ENCODE measurements at regions not wholly inside any gene's neighbourhood (a gene's known extent, or its start where the extent isn't known, plus 50 kb on each side); places are given as distances from the start of the nearest gene placed in this dataset.

DNA sequence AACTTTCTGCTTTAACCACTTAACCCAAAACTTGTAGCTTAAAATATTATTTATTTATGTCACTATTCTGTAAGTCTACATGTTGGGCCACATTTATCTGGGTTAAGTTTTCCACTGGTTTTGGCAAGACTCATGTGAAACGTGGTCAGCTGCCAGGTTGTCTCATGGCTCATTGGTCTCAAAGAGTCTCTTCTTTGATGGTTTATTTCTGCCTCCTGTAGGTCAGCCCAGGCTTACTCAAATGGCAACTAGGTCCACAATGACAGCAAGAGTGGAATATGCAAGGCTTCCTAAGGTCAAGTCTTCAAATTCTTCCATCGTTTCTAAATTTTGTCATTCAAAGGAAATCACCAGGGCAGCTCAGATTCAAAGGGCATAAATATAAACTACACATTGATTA, 828.7 kb downstream of the PCDH7 start:
- TF ChIP-seq EP300 (IDR thresholded peaks at IDR 0.05), result no peak
- TF ChIP-seq, protein P1, sequence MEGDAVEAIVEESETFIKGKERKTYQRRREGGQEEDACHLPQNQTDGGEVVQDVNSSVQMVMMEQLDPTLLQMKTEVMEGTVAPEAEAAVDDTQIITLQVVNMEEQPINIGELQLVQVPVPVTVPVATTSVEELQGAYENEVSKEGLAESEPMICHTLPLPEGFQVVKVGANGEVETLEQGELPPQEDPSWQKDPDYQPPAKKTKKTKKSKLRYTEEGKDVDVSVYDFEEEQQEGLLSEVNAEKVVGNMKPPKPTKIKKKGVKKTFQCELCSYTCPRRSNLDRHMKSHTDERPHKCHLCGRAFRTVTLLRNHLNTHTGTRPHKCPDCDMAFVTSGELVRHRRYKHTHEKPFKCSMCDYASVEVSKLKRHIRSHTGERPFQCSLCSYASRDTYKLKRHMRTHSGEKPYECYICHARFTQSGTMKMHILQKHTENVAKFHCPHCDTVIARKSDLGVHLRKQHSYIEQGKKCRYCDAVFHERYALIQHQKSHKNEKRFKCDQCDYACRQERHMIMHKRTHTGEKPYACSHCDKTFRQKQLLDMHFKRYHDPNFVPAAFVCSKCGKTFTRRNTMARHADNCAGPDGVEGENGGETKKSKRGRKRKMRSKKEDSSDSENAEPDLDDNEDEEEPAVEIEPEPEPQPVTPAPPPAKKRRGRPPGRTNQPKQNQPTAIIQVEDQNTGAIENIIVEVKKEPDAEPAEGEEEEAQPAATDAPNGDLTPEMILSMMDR (IDR thresholded peaks at IDR 0.05), result no peak
- Histone ChIP-seq H3K4me3 (no peak overlapping the region), H3K9me3 (no peaks in the 10 kb centered on the region), H3K4me1 (no peaks in the 10 kb centered on the region), H3K36me3 (no peaks in the 10 kb centered on the region), H3K27me3 (no peaks in the 10 kb centered on the region), H3K27ac (no peak overlapping the region)
- no peak for DNase-seq (ENCODE audit: low spot score in 2 of 2)
- WGBS, 2 donors, result 15 to 47% methylated on average over 2 of the region's 2 CpGs

DNA sequence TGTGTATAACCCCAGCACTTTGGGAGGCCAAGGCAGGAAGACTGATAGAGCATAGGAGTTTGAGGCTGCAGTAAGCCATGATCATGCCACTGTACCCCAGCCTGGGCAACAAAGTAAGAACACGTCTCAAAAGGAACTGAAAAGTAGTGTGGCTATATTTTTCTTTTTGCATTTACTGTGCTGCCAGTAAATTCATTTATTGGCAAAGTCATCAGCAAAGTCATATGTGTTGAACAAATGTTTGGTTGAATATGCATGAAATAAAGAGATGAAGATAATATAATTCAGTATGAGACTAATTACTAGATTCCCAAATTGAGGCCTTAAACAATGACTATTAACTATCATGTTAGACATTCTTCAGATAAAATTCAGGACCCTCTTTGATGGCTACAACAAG, 829.1 kb downstream of the PCDH7 start:
- Histone ChIP-seq H3K36me3 (no peaks in the 10 kb centered on the region), H3K4me1 (no peaks in the 10 kb centered on the region), H3K27ac (no peak overlapping the region), H3K4me3 (no peak overlapping the region), H3K9me3 (no peaks in the 10 kb centered on the region), H3K27me3 (no peaks in the 10 kb centered on the region)
- no peak for DNase-seq (ENCODE audit: low spot score in 2 of 2)
- 97 to 100% methylated on average over 1 of the region's 1 CpG for WGBS, 2 donors
- TF ChIP-seq POLR2A (IDR thresholded peaks at IDR 0.05), result no peak
- no peak for TF ChIP-seq EP300 (IDR thresholded peaks at IDR 0.05)

DNA sequence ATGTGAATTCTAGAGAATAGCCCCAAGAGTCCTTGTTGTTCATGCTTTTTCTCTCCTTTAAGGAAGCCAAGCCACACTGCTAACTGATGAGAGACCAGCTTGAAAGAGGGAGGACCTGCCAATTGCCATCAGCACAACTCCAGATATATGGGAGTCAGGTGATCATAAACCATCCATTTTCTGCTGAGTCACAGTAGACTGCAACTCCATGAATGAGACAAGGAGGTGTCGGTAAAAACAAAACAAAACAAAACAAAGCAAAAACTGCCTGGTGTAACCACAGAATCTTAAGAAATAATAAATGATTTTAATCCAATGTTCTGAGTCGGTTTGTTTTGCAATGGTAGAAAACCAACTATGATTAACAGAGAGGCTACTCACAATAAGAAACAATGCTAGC, 837.3 kb downstream of the PCDH7 start:
- H3K4me1 ChIP-seq, result no peaks in the 10 kb centered on the region
- no peaks in the 10 kb centered on the region for H3K9me3 ChIP-seq
- WGBS, 2 donors, result 75 to 84% methylated on average over 2 of the region's 2 CpGs
- no peaks in the 10 kb centered on the region for H3K36me3 ChIP-seq
- TF ChIP-seq EP300 (IDR thresholded peaks at IDR 0.05) (no peak), POLR2A (IDR thresholded peaks at IDR 0.05) (no peak)
- TF ChIP-seq, protein P1 (IDR thresholded peaks at IDR 0.05), result no peak
- no peak for DNase-seq (ENCODE audit: low spot score in 2 of 2)
- no peak overlapping the region for H3K4me3 ChIP-seq
- no peaks in the 10 kb centered on the region for H3K27me3 ChIP-seq
- no peak overlapping the region for H3K27ac ChIP-seq

DNA sequence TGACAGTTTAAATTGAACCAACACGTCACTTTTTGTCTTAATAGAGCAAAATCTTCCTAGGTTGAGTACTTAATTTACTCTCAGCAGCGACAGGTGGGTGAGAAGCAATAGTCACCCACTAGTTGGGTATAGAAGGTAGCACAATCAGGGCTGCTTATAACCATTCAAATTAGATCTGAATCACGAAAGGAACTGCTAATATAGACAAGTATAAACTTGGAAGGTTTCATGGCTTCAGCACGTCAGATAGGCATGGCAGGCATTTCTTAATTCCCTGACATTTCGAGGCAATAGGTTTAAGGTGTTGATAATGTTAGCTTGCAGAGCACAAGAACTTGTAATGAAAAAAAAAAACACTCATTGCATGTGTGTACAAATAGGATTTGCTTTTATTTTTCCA, 853.4 kb downstream of the PCDH7 start:
- Histone ChIP-seq H3K4me1 (no peaks in the 10 kb centered on the region), H3K4me3 (no peak overlapping the region), H3K36me3 (no peaks in the 10 kb centered on the region), H3K27ac (no peak overlapping the region), H3K9me3 (no peaks in the 10 kb centered on the region), H3K27me3 (no peaks in the 10 kb centered on the region)
- no peak for DNase-seq (ENCODE audit: low spot score in 2 of 2)
- 81 to 83% methylated on average over 5 of the region's 5 CpGs for WGBS, 2 donors
- TF ChIP-seq EP300 (IDR thresholded peaks at IDR 0.05) (no peak), POLR2A (IDR thresholded peaks at IDR 0.05) (no peak)
- TF ChIP-seq, protein P1 (IDR thresholded peaks at IDR 0.05), result no peak

DNA sequence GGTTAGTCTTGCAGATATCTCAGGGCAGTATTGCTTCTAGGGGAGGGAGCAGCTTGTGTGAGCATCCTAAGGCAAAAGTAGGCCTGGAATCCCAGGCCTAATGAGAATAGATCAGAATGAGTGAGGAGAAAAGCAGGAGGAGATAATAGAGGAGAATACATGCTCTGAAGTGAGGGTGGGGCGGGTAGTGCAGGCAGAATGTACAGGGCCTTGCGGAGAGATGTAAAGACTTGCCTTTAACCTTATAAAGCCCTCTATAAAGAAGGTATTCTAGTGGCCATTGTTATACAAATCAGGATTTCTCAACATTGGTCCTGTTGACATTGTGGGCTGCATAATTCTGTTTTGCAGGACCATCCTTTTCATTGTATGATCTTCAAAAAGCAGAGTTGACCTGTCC, 855.3 kb downstream of the PCDH7 start:
- no peaks in the 10 kb centered on the region for H3K4me1 ChIP-seq
- TF ChIP-seq POLR2A (IDR thresholded peaks at IDR 0.05) (no peak), EP300 (IDR thresholded peaks at IDR 0.05) (no peak)
- TF ChIP-seq, protein P1 (IDR thresholded peaks at IDR 0.05), result no peak
- 90 to 94% methylated on average over 2 of the region's 2 CpGs for WGBS, 2 donors
- no peaks in the 10 kb centered on the region for H3K36me3 ChIP-seq
- no peaks in the 10 kb centered on the region for H3K9me3 ChIP-seq
- H3K27ac ChIP-seq, result no peak overlapping the region
- no peak for DNase-seq (ENCODE audit: low spot score in 2 of 2)
- H3K27me3 ChIP-seq, result no peaks in the 10 kb centered on the region
- H3K4me3 ChIP-seq, result no peak overlapping the region

DNA sequence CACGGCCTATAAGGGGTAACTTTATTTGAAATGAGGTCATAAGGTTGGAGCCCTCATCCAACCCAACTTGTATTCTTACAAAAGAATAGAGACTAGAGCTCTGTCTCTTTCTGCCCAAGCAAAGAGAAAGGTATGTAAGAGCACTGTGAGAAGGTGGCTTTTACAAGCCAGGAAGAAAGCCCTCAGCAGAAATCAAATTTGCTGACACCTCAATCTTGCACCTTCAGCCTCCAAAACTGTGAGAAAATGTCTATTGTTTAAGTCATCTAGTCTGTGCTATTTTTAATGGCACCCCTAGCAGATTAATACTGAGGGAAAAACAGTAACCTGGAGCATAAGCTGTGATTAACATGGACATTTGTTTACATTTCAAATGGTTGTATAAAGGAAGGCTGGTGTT, 860.7 kb downstream of the PCDH7 start:
- no peak overlapping the region for H3K27ac ChIP-seq
- H3K27me3 ChIP-seq, result no peaks in the 10 kb centered on the region
- H3K9me3 ChIP-seq, result no peaks in the 10 kb centered on the region
- DNase-seq (ENCODE audit: low spot score in 2 of 2), result no peak
- TF ChIP-seq EP300 (IDR thresholded peaks at IDR 0.05) (no peak), POLR2A (IDR thresholded peaks at IDR 0.05) (no peak)
- TF ChIP-seq, protein P1 (IDR thresholded peaks at IDR 0.05), result no peak
- WGBS, 2 donors, result 82 to 88% methylated on average over 1 of the region's 1 CpG
- no peaks in the 10 kb centered on the region for H3K36me3 ChIP-seq
- no peaks in the 10 kb centered on the region for H3K4me1 ChIP-seq
- no peak overlapping the region for H3K4me3 ChIP-seq
